HG03039 (cell line): ENCODE measurements at regions not wholly inside any gene's neighbourhood (a gene's known extent, or its start where the extent isn't known, plus 50 kb on each side); places are given as distances from the start of the nearest gene placed in this dataset.
"Not testable (repeated sequence)": the region's sequence is repeated elsewhere in the genome, so short reads cannot be mapped to it uniquely, and the experiment has no call there.

ENCODE experiments used
- ATAC-seq: cut with Tn5 transposase; IDR thresholded peaks from one replicate; pipeline ENCODE4 v1.9.1; 2021; ENCODE audit warnings: mild to moderate bottlenecking, moderate library complexity; ENCODE audit not compliant: unreplicated experiment

- ATAC-seq, result no peak
Observed at GRCh38 chr13:82294226-82294625, 1588.0 kb downstream of the SLITRK1 start.

GRCh38 chr13:82292334-82292733 is 1589.9 kb downstream of the SLITRK1 start:
- no peak for ATAC-seq

GRCh38 chr13:82291852-82292251 is 1590.4 kb downstream of the SLITRK1 start:
- ATAC-seq, result no peak

GRCh38 chr13:82275644-82276043 is 1606.6 kb downstream of the SLITRK1 start:
- no peak for ATAC-seq

- no peak for ATAC-seq
Observed at GRCh38 chr13:82259284-82259683, 1623.0 kb downstream of the SLITRK1 start.

- no peak for ATAC-seq
Observed at GRCh38 chr13:82257790-82258507, 1624.3 kb downstream of the SLITRK1 start.

- no peak for ATAC-seq
Observed at GRCh38 chr13:82248762-82249161, 1633.5 kb downstream of the SLITRK1 start.

- ATAC-seq, result no peak
Observed at GRCh38 chr13:82245860-82246259, 1636.4 kb downstream of the SLITRK1 start.

- no peak for ATAC-seq
Observed at GRCh38 chr13:82224806-82225205, 1657.5 kb downstream of the SLITRK1 start.

- ATAC-seq, result no peak
Observed at GRCh38 chr13:82221621-82222020, 1660.7 kb downstream of the SLITRK1 start.

- no peak for ATAC-seq
Observed at GRCh38 chr13:82220641-82221040, 1661.6 kb downstream of the SLITRK1 start.

GRCh38 chr13:82216165-82216564 is 1666.1 kb downstream of the SLITRK1 start:
- ATAC-seq, result no peak

GRCh38 chr13:82214341-82214740 is 1667.9 kb downstream of the SLITRK1 start:
- ATAC-seq, result no peak

- no peak for ATAC-seq
Observed at GRCh38 chr13:82206241-82206640, 1676.0 kb downstream of the SLITRK1 start.

- no peak for ATAC-seq
Observed at GRCh38 chr13:82202398-82202797, 1679.9 kb downstream of the SLITRK1 start.

- no peak for ATAC-seq
Observed at GRCh38 chr13:82196087-82196486, 1686.2 kb downstream of the SLITRK1 start.

- no peak for ATAC-seq
Observed at GRCh38 chr13:82187227-82187626, 1695.0 kb downstream of the SLITRK1 start.

- no peak for ATAC-seq
Observed at GRCh38 chr13:82176751-82177150, 1705.5 kb downstream of the SLITRK1 start.

GRCh38 chr13:82165396-82166174 is 1716.7 kb downstream of the SLITRK1 start:
- ATAC-seq, result no peak

GRCh38 chr13:82164780-82165395 is 1717.4 kb downstream of the SLITRK1 start:
- ATAC-seq, result not testable (repeated sequence)

GRCh38 chr13:82147526-82147925 is 1734.7 kb downstream of the SLITRK1 start:
- ATAC-seq, result no peak

GRCh38 chr13:82136880-82137279 is 1745.4 kb downstream of the SLITRK1 start:
- no peak for ATAC-seq
